OCI-LY3 (cell line): ENCODE measurements at regions not wholly inside any gene's neighbourhood (a gene's known extent, or its start where the extent isn't known, plus 50 kb on each side); places are given as distances from the start of the nearest gene placed in this dataset.
"Not testable (repeated sequence)": the region's sequence is repeated elsewhere in the genome, so short reads cannot be mapped to it uniquely, and the experiment has no call there.

Source experiments
- H2AFZ ChIP-seq: fragments of 200-600, 300-600 bp; shearing (Covaris generic); 2 replicates; pipeline ENCODE4 v1.6.0; 2014; ENCODE audit warnings: antibody characterized with exemption, low read depth, low read length
- H3K27ac ChIP-seq: fragments of 200-600, 300-600 bp; sonication (generic); 2 replicates; pipeline ENCODE4 v1.5.1; 2014; ENCODE audit warnings: mild to moderate bottlenecking, low read length, moderate library complexity, mixed read lengths
- H3K27me3 ChIP-seq: fragments of 200-600, 300-600 bp; sonication (generic); 2 replicates; pipeline ENCODE4 v1.6.1; 2014; ENCODE audit warnings: low read depth, low read length, mixed read lengths
- H3K36me3 ChIP-seq: fragments of 200-600, 300-600 bp; sonication (generic); replicated peaks from 2 replicates; pipeline ENCODE3; 2014; ENCODE audit warnings: low read depth, low read length, mixed read lengths
- H3K4me1 ChIP-seq: fragments of 300-600, 200-600 bp; sonication (generic); 2 replicates; pipeline ENCODE4 v1.6.1; 2014; ENCODE audit warnings: low read length, mixed read lengths
- H3K4me2 ChIP-seq: fragments of 200-600, 300-600 bp; sonication (generic); 2 replicates; pipeline ENCODE4 v1.6.1; 2014; ENCODE audit warnings: low read length, mixed read lengths
- H3K4me3 ChIP-seq: fragments of 300-600, 200-600 bp; sonication (generic); 2 replicates; pipeline ENCODE4 v1.5.1; 2014; ENCODE audit warnings: antibody characterized with exemption, mild to moderate bottlenecking, low read length, moderate library complexity
- H3K79me2 ChIP-seq: fragments of 300-600, 200-600 bp; shearing (Covaris generic); 2 replicates; pipeline ENCODE4 v1.6.1; 2014; ENCODE audit warnings: mild to moderate bottlenecking, low read length, mixed read lengths
- H3K9ac ChIP-seq: fragments of 300-600, 200-600 bp; shearing (Covaris generic); 2 replicates; pipeline ENCODE4 v1.6.0; 2014; ENCODE audit warnings: mild to moderate bottlenecking, low read length, moderate library complexity
- H3K9me3 ChIP-seq: fragments of 200-600, 300-600 bp; shearing (Covaris generic); 2 replicates; pipeline ENCODE4 v1.6.1; 2014; ENCODE audit warnings: low read length, mixed read lengths; ENCODE audit not compliant: insufficient read depth
- H4K20me1 ChIP-seq: fragments of 200-600, 300-600 bp; sonication (generic); 2 replicates; pipeline ENCODE4 v1.6.1; 2016; ENCODE audit warnings: low read length, mixed read lengths; ENCODE audit not compliant: insufficient read depth
- CTCF ChIP-seq: fragments of 200-600, 300-600 bp; sonication (generic); IDR thresholded peaks from 2 replicates; pipeline ENCODE4 v1.5.1; 2014; ENCODE audit warnings: antibody characterized with exemption, low read length, low read depth
- EZH2phosphoT487 ChIP-seq: fragments of 200-600 bp; shearing (Covaris generic); IDR thresholded peaks from 2 replicates; pipeline ENCODE4 v1.6.1; 2018; ENCODE audit warnings: antibody characterized with exemption, mixed run types, low read depth

GRCh38 chr5:163269624-163270023 is 167.8 kb upstream of the CCNG1 start:
- Histone ChIP-seq H3K79me2 (no peaks in the 10 kb centered on the region), H3K9ac (no peak overlapping the region), H2AFZ (no peak overlapping the region), H3K9me3 (no peaks in the 10 kb centered on the region), H3K36me3 (no peaks in the 10 kb centered on the region), H3K27me3 (no peaks in the 10 kb centered on the region), H3K27ac (no peak overlapping the region), H3K4me3 (no peak overlapping the region), H4K20me1 (no peaks in the 10 kb centered on the region), H3K4me2 (no peak overlapping the region), H3K4me1 (no peaks in the 10 kb centered on the region)
- TF ChIP-seq EZH2phosphoT487, result no peak
- TF ChIP-seq CTCF, result peak; percentile 35

GRCh38 chr5:163276466-163276865 is 160.9 kb upstream of the CCNG1 start:
- no peak overlapping the region for H3K27ac ChIP-seq
- no peaks in the 10 kb centered on the region for H3K4me1 ChIP-seq
- no peak overlapping the region for H3K4me2 ChIP-seq
- H3K27me3 ChIP-seq, result no peaks in the 10 kb centered on the region
- H3K36me3 ChIP-seq, result no peaks in the 10 kb centered on the region
- no peak for TF ChIP-seq CTCF
- TF ChIP-seq EZH2phosphoT487, result no peak
- H3K4me3 ChIP-seq, result no peak overlapping the region
- no peaks in the 10 kb centered on the region for H3K9me3 ChIP-seq
- no peaks in the 10 kb centered on the region for H3K79me2 ChIP-seq
- no peak overlapping the region for H3K9ac ChIP-seq
- no peak overlapping the region for H2AFZ ChIP-seq
- H4K20me1 ChIP-seq, result no peaks in the 10 kb centered on the region

GRCh38 chr5:163280897-163281296 is 156.5 kb upstream of the CCNG1 start:
- not testable (repeated sequence) for H3K9ac ChIP-seq, H3K9me3 ChIP-seq, H3K79me2 ChIP-seq, H3K36me3 ChIP-seq, H2AFZ ChIP-seq, H3K4me3 ChIP-seq, H3K27ac ChIP-seq, H4K20me1 ChIP-seq, H3K4me2 ChIP-seq, H3K4me1 ChIP-seq, H3K27me3 ChIP-seq

GRCh38 chr5:163281512-163281911 is 155.9 kb upstream of the CCNG1 start:
- Histone ChIP-seq H2AFZ (no peak overlapping the region), H3K9ac (no peak overlapping the region), H3K9me3 (no peaks in the 10 kb centered on the region), H3K27ac (no peak overlapping the region), H3K79me2 (no peaks in the 10 kb centered on the region), H3K4me2 (no peak overlapping the region), H3K36me3 (no peaks in the 10 kb centered on the region), H4K20me1 (no peaks in the 10 kb centered on the region), H3K4me1 (no peaks in the 10 kb centered on the region), H3K27me3 (no peaks in the 10 kb centered on the region), H3K4me3 (no peak overlapping the region)
- no peak for TF ChIP-seq EZH2phosphoT487
- no peak for TF ChIP-seq CTCF

- no peak overlapping the region for H2AFZ ChIP-seq
- TF ChIP-seq EZH2phosphoT487 (no peak), CTCF (no peak)
Measured at GRCh38 chr5:163293836-163294235, 143.6 kb upstream of the CCNG1 start.

More at GRCh38 chr5:163293836-163294235, 143.6 kb upstream of the CCNG1 start:
- Histone ChIP-seq H3K36me3 (no peaks in the 10 kb centered on the region), H3K4me3 (no peak overlapping the region), H3K9ac (no peak overlapping the region), H4K20me1 (no peaks in the 10 kb centered on the region), H3K4me1 (no peaks in the 10 kb centered on the region), H3K27me3 (no peaks in the 10 kb centered on the region), H3K27ac (no peak overlapping the region), H3K79me2 (no peaks in the 10 kb centered on the region), H3K4me2 (no peak overlapping the region), H3K9me3 (no peaks in the 10 kb centered on the region)
